Subcutaneous abdominal adipose tissue (tissue), 5 donors: ENCODE measurements at regions not wholly inside any gene's neighbourhood (a gene's known extent, or its start where the extent isn't known, plus 50 kb on each side); places are given as distances from the start of the nearest gene placed in this dataset.

ENCODE experiments used
- H3K27ac ChIP-seq: one replicate; pipeline ENCODE4 v1.7.0; 2013; ENCODE audit warnings: low read depth, mild to moderate bottlenecking, inconsistent platforms, low read length, moderate library complexity
- H3K27me3 ChIP-seq, 5 donors: one replicate each; pipeline ENCODE4 v1.7.0; 2013; ENCODE audit warnings: low read length in 5 of 5, inconsistent platforms in 1 of 5; ENCODE audit not compliant: control insufficient read depth in 5 of 5, insufficient read depth in 4 of 5
- H3K36me3 ChIP-seq, 5 donors: one replicate each; pipeline ENCODE4 v1.7.0; 2013; ENCODE audit warnings: low read length in 5 of 5; ENCODE audit not compliant: control insufficient read depth in 5 of 5, insufficient read depth in 5 of 5
- H3K4me1 ChIP-seq, 5 donors: one replicate each; pipeline ENCODE4 v1.7.0; 2013; ENCODE audit warnings: low read length in 5 of 5, mild to moderate bottlenecking in 3 of 5, moderate library complexity in 1 of 5; ENCODE audit not compliant: control insufficient read depth in 5 of 5, insufficient read depth in 5 of 5
- H3K4me3 ChIP-seq, 5 donors: one replicate each; pipeline ENCODE4 v1.7.0; 2013; ENCODE audit warnings: low read length in 5 of 5, low read depth in 1 of 5
- H3K9ac ChIP-seq, 5 donors: one replicate each; pipeline ENCODE4 v1.7.0; 2013; ENCODE audit warnings: low read length in 5 of 5, mild to moderate bottlenecking in 4 of 5, moderate library complexity in 3 of 5
- H3K9me3 ChIP-seq, 5 donors: one replicate each; pipeline ENCODE4 v1.7.0; 2013; ENCODE audit warnings: low read length in 5 of 5; ENCODE audit not compliant: control insufficient read depth in 5 of 5
- donor health status: healthy.
- donor health status: healthy.
- donor health status: healthy.
- donor health status: healthy.
- donor health status: healthy.

DNA sequence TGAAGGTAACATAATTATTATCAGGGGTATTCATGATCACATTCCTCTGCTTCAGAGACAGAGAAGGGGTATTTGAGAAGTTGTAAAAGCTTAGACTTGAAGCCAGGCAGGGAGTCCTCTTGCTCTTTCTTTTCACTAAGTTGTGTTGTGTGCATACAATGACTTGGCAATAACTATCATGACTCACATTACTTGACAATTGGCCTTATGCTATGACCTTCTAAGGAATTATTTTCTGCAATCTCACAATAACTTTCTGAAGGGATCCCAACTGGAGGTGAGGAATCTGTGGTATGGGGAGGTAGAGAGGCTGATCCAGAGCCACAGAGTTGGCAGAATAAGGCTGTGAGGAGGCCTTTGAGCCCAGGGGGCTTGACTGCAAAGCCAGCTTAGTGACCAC is 622.3 kb downstream of the MTRR start:
- Histone ChIP-seq H3K9me3 (peaks cover 2 to 26% (median 17%) of the 10 kb centered on the region in 5 donors), H3K4me1 (no peaks in the 10 kb centered on the region), H3K9ac (no peak overlapping the region), H3K27ac (no peak overlapping the region), H3K27me3 (no peaks in the 10 kb centered on the region), H3K4me3 (no peak overlapping the region), H3K36me3 (no peaks in the 10 kb centered on the region)

DNA sequence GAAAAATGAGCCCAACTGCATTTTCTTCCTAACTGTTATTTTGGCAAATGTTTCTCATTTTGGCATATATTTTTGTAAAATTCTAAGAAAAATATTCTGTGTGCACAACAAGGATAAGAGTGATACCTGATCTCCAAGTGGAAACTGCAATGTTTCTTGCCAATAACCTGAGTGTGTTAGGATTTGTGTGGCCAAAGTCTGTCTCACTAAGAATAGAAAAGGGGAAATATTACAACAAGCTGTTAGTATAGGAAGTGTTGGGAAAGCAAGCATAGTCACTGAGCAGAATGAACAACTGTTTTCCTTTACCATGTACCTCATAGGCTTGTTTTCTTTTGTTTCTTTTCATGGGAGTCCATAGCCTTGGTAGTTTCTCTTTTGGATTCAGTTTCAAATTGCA is 624.2 kb downstream of the MTRR start:
- Histone ChIP-seq H3K4me1 (no peaks in the 10 kb centered on the region), H3K36me3 (no peaks in the 10 kb centered on the region), H3K9me3 (peaks cover 4 to 37% (median 17%) of the 10 kb centered on the region in 5 donors), H3K4me3 (no peak overlapping the region), H3K27ac (no peak overlapping the region), H3K9ac (no peak overlapping the region), H3K27me3 (no peaks in the 10 kb centered on the region)

DNA sequence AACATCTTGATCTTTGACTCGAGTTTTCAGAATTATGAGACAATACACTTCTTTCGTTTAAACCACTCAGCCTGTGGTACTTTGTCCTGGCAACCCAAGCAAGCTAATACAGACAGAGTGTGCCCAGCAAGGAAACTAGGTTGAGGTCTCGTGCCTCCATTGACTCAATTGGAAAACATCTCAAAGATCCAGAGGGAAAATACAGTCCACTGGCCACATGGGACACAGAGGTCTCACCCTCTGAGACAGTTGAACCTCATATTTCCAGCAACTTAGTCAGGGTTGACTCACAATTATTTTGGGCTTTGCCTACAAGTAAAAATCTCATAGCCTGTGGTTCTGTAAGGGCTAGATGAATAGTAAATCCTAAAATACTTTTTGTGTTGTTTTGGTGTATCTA is 631.5 kb downstream of the MTRR start:
- no peaks in the 10 kb centered on the region for H3K4me1 ChIP-seq
- H3K4me3 ChIP-seq = no peak overlapping the region
- peaks cover 2 to 26% (median 5%) of the 10 kb centered on the region in 5 donors for H3K9me3 ChIP-seq
- H3K36me3 ChIP-seq = no peaks in the 10 kb centered on the region
- H3K27me3 ChIP-seq = no peaks in the 10 kb centered on the region
- no peak overlapping the region for H3K9ac ChIP-seq
- H3K27ac ChIP-seq = no peak overlapping the region

DNA sequence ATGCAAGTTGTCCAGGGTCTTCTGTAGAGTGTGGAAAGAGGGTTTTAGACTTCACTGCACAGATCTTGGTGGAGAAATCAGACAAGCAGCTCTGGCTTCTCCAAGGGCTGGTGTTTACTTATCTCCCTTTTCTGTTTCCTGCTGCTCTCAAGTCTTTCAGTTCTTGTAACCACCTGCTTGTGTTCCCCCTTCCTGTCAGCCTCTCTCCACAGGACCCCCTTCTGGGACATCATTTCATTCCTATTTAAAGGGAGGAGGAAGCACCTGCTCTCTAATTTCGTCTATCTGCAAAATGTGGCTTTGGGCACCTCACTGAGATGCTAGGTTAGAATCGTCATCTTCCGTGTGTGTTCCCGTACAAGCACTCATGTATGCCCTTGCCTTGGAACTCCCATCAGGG is 636.2 kb downstream of the MTRR start:
- Histone ChIP-seq H3K9me3 (peaks cover 0 to 3% (median 3%) of the 10 kb centered on the region in 5 donors), H3K4me3 (no peak overlapping the region), H3K4me1 (no peaks in the 10 kb centered on the region)

DNA sequence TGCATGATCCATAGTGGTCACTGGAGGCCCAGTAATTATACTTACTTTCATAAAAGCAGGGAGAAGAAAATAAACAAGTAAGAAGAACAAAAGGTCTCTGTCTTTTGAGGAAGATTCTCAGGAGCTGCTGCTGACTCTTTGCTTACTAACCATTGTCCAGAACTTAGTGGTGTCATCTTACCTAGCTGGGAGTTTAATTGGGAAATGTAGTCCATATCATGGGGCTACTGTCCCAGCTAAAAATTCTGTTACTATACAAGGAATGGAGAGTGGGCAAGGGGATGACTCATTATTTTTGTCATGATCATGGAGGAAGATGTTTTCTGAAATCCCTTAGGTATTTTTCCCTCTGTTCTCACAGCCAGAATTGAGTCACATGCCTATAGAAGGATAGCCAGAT is 639.3 kb downstream of the MTRR start:
- Histone ChIP-seq H3K27ac (no peak overlapping the region), H3K36me3 (no peaks in the 10 kb centered on the region)

More for the DNA sequence above, 636.2 kb downstream of the MTRR start:
- Histone ChIP-seq H3K9ac (no peak overlapping the region), H3K36me3 (no peaks in the 10 kb centered on the region), H3K27ac (no peak overlapping the region), H3K27me3 (no peaks in the 10 kb centered on the region)

DNA sequence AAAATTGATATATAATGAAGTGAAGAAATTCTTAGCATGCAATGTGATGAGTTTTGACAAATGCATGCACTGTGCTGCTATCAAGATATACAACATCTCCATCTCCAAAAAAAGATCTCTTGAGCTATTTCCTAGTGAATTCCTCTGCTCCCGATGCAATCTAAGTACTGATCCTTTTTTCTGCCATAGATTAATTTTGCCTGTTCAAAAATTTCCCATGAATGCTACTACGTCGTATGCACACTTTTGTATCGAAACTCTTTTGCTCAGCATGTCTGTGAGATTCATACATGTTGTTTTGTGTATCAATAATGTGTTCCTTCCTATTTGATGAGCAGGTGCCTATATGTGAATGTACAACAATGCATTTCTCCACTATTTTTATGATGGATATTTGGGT is 647.4 kb downstream of the MTRR start:
- Histone ChIP-seq H3K9ac (no peak overlapping the region), H3K27me3 (no peaks in the 10 kb centered on the region), H3K27ac (no peak overlapping the region), H3K36me3 (no peaks in the 10 kb centered on the region), H3K4me3 (no peak overlapping the region), H3K4me1 (no peaks in the 10 kb centered on the region), H3K9me3 (peaks cover 0 to 2% (median 0%) of the 10 kb centered on the region in 5 donors)

More for the DNA sequence above, 639.3 kb downstream of the MTRR start:
- peaks cover 0 to 2% (median 0%) of the 10 kb centered on the region in 5 donors for H3K9me3 ChIP-seq
- H3K9ac ChIP-seq = no peak overlapping the region
- H3K4me3 ChIP-seq = no peak overlapping the region
- H3K27me3 ChIP-seq = no peaks in the 10 kb centered on the region
- H3K4me1 ChIP-seq = no peaks in the 10 kb centered on the region

DNA sequence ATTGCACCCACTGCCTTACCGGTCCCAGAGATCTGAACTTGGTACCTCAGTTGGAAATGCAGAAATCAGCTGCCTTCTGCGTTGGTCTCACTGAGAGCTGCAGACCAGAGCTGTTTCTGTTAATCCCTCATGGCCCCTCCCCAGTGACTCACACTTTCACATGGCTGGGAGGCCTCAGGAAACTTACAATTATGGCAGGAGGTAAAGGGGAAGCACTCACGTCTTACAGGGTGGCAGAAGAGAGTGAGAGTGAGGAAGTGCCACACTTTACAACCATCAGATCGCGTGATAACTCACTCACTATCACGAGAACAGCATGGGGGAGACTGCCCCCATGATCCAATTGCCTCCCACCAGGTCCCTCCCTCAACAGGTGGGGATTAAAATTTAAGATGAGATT is 648.5 kb downstream of the MTRR start:
- Histone ChIP-seq H3K27me3 (no peaks in the 10 kb centered on the region), H3K36me3 (no peaks in the 10 kb centered on the region), H3K9ac (no peak overlapping the region), H3K9me3 (peaks cover 0 to 2% (median 0%) of the 10 kb centered on the region in 5 donors), H3K4me3 (no peak overlapping the region), H3K27ac (no peak overlapping the region), H3K4me1 (no peaks in the 10 kb centered on the region)

DNA sequence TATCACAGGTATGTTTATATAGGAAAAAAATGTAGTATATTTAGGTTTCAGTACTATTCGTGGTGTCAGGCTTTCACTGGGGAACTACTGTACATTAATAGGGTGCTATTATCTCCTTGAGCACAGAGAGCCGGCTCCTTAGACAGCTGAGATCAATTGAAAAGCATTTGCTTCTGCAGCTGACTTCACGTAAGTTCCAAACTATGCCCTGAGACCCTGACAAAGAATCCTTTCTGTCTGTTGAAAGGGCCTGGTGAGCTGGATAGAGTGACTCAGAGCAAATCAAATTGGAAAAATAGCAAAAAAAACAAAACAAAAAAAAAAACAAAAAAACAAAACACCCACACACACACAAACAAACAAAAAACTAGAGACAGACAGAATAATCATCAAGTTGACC is 652.0 kb downstream of the MTRR start:
- Histone ChIP-seq H3K36me3 (no peaks in the 10 kb centered on the region), H3K4me3 (no peak overlapping the region), H3K27ac (no peak overlapping the region), H3K9me3 (no peaks in the 10 kb centered on the region), H3K4me1 (no peaks in the 10 kb centered on the region), H3K27me3 (no peaks in the 10 kb centered on the region), H3K9ac (no peak overlapping the region)

DNA sequence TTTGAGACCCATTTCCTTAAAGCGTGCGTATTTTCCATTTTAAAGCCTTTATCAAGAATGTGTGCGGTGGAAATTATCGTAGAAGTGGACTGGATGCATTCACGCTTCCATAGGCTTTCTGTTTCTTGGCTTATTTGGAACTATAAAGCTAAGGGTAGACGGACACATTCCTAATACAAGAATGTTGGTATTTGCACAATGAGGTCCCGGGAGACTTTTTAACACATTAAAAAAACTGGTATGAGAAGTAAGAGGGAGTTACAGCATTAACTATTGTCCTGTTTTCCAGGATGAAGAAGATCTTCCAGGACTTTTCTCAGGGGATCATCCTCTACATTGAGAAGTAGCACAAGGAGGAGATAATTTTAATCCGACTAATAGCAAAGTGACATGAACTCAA is 653.0 kb downstream of the MTRR start:
- Histone ChIP-seq H3K9ac (no peak overlapping the region), H3K4me1 (no peaks in the 10 kb centered on the region)

DNA sequence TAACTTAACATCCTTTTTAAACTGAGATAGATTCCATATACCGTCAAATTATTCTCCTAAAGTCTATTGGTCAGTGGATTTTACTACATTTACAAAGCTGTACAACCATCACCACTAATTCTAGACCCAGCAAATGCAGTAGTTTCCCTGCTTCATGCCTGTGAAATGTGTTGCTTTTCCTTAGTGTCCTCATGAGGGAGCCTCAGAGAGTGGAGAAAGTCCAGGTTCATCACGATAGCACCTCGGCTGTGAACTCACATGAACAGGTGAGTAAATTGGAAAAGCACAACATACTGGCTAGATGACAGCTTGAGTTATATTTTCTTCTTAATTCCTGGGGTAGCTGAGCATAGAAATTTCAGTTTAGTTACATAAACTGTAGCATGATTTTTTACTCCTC is 653.7 kb downstream of the MTRR start:
- Histone ChIP-seq H3K9ac (no peak overlapping the region), H3K9me3 (no peaks in the 10 kb centered on the region), H3K4me3 (no peak overlapping the region), H3K36me3 (no peaks in the 10 kb centered on the region), H3K27me3 (no peaks in the 10 kb centered on the region), H3K27ac (no peak overlapping the region), H3K4me1 (no peaks in the 10 kb centered on the region)

More for the DNA sequence above, 653.0 kb downstream of the MTRR start:
- Histone ChIP-seq H3K27ac (no peak overlapping the region), H3K36me3 (no peaks in the 10 kb centered on the region), H3K27me3 (no peaks in the 10 kb centered on the region), H3K4me3 (no peak overlapping the region), H3K9me3 (no peaks in the 10 kb centered on the region)

DNA sequence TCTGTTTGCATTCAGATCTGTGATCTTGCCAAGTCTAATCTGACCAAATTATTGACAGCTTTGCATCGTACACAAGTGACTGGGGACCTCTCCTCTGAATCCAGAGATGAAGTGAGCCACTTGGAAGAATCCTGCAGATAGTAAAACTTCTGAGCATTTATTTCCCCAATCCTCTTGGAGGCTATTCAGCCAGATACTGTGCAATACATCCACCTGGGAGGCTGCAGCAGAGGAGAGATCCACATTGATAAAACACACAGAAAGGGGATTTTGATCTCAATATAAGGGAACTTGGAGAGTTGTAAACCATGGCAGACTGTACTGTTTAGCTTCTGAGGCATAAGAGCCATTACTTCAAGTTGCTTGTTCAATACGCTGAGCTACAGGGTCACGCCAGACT is 654.6 kb downstream of the MTRR start:
- Histone ChIP-seq H3K4me1 (no peaks in the 10 kb centered on the region), H3K9ac (no peak overlapping the region), H3K27ac (no peak overlapping the region), H3K36me3 (no peaks in the 10 kb centered on the region), H3K27me3 (no peaks in the 10 kb centered on the region), H3K4me3 (no peak overlapping the region), H3K9me3 (no peaks in the 10 kb centered on the region)
